Putamen (tissue), 1 donor: ENCODE measurements at regions not wholly inside any gene's neighbourhood (a gene's known extent, or its start where the extent isn't known, plus 50 kb on each side); places are given as distances from the start of the nearest gene placed in this dataset.
"Not testable (repeated sequence)": the region's sequence is repeated elsewhere in the genome, so short reads cannot be mapped to it uniquely, and the experiment has no call there.

Experiments
- DNase-seq: peaks from one replicate; pipeline ENCODE4 v3.0.0-alpha.2; 2016; ENCODE audit warnings: low spot score

DNA sequence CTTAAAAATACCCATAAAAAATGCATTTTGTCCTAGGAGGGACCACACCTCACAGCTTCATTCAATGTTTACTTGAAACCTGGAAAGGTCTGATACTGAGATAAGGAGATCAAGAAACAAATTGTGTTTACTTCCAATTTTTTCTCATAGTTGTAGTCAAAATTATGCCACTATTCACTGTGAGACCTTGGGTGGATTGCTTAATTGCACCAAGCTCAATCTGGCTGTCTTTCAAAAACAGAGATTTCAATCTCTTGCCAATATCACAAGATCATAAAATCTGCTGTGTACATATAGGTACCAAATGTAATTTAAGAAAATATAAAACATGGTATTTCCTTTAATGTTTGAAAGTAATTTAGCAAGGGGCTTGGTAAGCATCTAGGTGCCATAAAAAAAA, 186.4 kb upstream of the THBS1 start:
- no peak for DNase-seq

DNA sequence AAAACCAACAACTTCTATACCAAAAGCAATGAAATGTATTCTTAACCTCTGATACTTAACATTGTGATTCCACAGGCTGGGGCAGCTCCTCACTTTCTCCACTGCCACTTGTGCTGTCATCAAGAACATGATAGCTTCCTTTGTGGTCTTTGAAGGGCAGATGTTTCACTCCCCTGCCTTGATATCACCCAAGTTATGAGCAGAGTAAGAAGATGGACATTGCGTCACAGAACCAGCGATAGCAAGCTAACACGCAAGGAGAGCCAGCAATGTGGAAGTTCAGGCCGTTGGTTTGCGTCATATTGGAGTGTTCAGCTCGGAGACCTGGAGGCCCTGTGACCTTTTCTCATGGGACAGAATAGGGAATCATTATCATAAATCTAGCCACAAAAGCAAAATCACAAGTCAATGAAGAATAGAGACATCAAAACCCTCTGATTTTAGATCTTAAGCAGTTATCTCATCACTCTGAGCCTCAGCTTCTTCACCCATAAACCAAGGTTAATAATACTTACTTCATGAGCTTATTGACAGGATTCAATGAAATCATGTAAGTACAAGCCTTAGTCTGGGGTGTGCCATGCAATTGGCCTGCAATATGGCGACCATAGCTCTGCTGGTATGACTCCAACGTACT, 183.8 kb upstream of the THBS1 start:
- DNase-seq = no peak

DNA sequence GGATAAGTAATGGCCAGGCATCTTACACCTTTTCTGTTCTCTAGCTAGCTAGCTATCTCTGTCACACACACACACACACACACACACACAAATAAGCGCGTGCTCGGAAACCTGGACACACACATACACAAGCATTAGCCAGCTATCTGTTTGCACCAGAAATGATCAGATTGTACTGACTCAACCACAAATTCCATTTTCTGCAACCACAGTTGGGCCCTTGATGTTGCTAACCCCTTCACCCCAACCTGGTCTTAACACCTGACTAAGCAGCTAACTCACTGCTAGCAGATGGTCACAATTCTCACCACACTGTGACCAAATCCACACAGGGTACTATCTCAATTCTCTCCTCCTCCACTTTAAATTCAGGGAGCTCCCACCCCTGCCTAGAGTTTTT, 183.0 kb upstream of the THBS1 start:
- no peak for DNase-seq

DNA sequence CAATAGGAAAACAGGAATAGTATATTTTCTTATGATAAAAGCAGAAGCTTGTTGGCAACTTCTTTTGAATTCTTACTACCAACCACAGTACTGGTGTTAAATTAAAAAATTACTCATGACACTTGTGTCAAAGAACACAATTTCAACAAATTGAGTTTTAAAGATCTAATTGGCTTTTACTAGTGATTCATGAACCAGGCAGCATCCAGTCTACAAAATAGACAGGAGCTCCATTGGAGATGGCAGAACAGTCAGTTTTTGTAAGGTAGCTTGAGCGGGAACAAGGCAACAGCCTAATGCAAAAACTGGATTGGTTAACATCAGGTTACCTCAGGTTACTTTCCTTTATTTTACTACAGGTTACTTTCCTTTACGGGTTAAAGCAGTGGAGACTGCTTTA, 181.3 kb upstream of the THBS1 start:
- no peak for DNase-seq

DNA sequence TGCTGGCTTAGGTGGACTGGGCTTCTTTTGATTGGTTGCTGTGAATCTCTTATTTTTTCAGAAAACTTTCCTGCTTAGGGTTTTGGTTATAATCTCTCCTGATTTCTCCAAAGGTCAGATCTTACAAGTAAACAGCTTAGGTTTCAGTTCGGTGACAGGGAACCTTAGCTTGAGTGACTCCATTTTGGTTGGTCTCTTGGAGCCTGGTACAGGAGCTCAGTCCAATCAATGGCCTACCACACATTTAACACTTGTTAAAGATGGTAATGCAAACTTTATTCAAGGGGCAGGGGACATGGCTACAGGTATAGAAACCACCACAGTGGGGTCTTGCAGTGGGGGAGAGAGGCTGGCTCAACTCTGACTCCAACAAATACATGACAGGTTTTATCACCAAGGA, 180.9 kb upstream of the THBS1 start:
- no peak for DNase-seq

DNA sequence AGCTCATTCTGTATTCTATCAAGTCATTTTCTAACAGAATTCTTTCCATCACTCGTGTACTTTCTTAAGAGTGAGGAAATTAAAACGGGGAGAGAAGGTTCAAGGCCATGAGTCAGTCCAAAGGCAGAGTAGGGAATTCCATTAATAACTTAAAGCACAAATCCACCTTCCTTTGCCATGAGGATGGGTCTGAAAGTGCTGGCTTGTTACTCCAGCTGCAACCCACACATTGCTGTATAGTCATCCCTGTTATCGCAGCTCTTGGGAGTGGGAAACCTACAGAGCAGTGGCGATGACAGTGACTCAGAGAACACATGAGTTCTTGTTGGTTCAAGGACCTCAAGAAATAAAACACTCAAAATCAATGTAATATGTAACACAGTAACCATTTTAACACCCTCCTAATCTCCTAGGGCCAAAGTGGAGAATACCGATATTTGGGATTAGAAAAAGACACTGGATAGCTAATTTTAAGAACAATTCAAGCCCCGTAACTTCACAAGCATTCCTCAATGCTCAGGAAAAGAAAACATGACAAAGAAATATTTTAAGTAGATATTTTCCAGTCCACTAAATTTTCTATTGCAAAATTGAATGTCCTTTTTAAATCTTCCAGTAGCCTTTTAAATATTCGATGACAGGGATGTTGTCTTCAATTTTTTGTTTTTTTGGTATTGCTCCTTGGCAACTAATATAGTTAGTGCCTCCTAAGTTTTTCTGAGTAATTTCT, 179.9 kb upstream of the THBS1 start:
- no peak for DNase-seq

DNA sequence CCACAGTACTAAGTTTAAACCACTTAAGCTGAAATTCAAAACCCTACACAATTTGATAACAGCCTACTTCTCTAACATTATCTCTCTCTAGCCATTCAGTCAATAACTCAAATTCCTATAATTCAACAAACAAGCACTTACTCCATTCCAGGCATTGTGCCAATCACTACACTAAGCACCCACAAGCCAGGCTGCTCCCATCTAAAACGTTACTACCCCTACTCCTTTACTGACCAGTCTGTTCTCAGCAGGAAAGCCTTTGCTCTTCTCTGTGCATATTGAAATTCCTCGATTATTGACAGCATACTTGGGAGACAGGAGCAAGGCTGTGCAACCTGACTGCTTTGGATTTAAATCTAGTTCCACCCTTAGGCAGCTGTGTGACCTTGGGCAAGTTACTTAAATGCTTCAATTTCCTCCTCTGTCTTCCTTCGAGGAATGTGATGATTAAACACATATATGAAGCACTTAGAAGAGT, 177.2 kb upstream of the THBS1 start:
- DNase-seq = no peak

DNA sequence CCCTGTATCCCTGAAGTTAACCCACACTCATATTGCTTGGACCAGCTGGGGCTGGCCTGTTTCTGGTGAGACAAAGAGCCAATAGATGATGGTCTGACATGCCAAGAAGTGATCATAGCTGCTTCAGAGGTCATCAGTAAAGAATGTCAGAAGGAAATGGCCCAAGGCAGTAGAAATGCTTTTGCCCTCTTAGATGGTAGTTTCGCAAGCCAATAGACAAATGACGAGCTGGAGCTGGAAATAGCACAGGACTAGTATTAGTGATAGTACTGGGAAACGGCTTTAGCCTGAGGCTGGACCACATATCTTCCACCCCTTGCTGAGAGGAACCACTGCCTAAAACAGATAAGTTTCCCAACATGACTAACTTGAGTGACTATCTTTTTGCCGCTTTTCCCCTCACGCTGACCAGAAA, 176.1 kb upstream of the THBS1 start:
- DNase-seq = no peak

DNA sequence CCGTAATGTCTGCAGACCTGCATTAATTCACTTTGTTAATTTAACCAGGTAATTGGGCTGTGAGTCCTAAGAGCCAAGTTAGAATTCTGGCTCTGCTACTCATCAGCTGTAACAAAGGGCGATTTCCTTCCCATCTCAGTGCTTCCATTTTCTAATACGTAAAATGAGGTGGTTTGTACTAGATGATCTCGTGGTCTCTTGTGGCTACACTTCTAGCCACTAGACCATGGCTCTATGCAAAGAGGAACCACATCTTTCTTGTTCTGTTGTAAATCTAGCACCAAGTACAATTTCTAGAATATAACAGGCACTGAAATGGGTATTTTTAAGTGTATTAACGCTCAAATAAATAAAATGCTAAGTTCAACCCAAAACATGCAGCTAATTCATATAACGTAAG, 174.4 kb upstream of the THBS1 start:
- DNase-seq = no peak

DNA sequence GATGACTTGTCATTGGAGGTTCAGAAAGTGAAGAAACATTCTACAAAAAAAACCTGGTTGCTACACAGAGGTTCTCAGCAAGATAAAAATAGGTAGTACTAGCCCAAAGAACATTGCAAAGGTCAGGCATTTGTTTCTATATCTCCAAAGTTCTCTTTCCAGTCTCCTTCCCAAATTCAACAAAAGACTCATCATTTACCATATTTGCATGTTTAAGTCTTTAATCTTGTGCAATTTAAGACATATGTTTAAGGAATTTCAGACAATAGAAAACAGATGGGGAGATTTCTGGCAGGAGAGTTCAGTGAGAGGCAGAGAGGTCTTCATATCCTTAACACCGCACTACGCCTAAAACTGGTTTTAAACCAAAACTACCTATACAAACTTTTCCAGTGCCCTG, 173.8 kb upstream of the THBS1 start:
- no peak for DNase-seq

DNA sequence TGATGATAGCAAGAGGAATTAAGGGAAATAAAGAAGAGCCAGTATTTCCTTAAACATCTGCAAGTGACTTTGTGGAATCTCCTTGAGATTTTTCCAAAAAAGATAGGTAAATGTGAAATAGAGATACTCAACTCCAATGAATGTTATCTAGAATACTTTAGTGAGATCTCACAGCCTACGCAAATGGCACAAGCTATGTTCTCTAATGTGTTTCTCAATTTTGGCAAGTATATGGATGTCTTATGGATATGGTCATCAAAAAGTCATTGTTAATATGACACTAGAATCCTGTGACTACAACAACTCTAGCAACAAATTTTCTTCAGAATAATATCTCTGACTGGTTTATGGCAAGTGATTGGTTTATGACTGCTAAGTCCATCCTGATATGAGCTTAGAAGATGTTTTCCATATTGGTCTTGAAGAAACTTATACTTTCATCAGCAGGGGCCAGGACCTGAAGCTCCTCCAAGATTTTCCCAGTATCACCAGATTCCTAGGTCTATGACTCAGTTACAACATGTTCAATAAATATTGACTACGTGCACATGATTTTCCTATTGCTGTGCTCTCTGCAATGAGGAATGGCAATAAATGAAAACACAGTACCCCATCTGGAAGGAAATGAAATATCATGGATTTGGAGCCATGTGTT, 170.9 kb upstream of the THBS1 start:
- no peak for DNase-seq

DNA sequence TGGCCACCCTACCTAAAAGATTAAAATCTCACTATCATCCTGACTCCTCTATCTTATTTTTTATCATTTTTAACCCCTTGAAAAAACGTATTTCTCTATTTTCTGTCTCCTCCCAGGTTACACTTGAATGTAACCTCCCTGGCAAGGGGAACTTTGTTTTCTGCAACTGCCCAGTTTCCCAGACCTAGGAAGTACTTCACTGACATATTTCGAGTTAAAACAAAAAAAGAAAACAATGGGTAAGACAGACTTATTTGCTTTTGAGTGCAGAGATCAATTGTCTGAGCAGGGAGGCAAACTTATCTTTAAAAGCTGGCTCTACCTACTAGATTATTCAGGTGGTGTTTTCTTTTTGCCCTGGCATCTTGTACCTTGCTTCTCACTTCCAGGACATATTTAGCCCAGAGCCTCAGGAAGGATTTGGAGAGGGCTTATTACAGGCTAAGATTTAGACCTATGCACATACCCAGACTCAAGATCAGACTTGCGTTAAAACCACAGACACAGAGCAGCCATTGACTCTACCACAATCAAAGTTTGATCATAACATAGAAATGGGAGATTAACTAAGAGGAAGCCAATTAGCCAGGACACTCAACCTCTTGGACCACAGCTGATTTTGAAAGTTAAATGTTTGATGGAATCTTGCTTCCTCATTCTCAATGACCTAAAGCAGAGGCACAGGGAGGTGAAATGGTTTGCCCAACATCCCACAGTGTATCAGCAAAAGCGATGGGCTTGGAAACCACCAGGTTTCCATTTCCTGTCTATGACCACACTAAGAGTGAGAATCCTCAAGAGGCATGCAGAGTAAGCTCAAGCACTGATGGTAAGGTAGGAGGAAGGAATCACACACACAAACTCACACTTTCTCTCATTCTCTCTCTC, 169.5 kb upstream of the THBS1 start:
- DNase-seq = no peak

DNA sequence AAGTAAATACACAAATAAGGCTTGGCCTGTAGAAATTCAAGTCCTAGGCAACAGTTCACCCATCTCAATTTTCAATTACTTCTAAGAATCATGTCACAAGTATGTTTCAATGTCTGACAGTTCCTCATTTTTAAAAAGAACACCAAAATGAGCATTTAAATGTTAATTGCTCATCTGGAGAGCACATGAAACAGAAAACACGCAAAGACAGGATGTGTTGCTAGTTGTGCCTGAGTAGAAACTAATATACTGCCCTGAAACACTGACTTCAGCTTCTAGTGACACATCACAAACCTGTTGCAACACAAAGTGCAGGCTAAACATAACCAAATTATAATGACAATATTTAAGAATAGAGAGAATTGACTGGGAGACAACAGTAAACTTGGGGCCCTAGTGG, 167.3 kb upstream of the THBS1 start:
- no peak for DNase-seq

DNA sequence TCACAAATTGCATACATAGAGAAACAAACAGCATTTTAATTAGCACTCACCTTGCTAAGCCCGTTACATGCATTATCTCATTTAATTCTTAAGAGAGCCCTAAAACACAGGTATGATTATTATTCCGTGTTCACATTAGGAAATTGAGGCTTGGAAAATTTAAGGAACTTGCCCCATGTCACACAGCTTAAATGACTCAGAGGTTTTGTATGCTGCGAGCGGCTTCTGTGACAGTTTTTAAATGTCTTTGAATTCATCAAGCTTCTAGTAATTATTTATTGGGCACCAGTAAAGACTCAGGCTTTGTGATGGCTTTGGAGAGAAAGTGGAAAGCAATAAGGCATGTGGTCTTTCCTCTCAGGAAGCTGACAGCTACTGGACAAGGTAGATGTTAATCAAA, 166.7 kb upstream of the THBS1 start:
- DNase-seq = no peak

DNA sequence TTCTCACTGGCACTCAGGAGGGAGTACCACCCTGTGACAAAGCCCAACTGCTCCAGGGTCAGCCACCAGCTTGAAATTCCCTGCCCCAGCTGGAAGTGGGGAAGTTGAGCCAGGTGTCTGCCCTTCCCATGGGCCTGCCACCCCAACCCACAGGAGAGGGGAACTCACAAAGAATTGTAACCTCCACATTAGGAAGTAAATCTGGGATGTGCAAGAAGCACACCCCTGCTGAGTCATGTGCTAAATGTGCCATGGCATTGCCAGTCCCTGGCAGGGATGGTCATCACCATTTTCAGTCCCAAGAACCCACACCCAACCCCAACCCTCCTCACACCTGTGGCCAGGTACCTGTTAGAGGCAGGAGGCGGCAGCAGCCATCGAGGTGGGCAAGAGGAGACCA, 165.2 kb upstream of the THBS1 start:
- no peak for DNase-seq

DNA sequence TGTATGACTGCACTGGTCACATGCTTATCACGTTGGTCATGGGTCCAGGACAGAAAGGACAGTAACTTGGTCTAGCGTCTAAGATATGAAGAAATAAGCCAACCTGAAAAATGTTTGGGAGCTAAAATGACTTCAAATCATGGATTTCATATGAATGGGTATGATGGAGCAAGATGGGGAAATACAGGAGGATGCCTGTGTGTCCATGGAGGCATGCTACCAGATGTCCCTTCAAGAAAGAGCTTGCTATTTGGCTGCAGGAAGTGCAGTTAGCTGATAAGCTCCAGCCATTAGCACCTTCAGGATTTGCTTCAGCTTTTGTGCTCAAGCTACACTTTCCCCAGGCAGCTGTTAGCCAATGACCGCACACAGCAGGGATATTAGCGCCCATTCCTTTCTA, 164.6 kb upstream of the THBS1 start:
- no peak for DNase-seq

DNA sequence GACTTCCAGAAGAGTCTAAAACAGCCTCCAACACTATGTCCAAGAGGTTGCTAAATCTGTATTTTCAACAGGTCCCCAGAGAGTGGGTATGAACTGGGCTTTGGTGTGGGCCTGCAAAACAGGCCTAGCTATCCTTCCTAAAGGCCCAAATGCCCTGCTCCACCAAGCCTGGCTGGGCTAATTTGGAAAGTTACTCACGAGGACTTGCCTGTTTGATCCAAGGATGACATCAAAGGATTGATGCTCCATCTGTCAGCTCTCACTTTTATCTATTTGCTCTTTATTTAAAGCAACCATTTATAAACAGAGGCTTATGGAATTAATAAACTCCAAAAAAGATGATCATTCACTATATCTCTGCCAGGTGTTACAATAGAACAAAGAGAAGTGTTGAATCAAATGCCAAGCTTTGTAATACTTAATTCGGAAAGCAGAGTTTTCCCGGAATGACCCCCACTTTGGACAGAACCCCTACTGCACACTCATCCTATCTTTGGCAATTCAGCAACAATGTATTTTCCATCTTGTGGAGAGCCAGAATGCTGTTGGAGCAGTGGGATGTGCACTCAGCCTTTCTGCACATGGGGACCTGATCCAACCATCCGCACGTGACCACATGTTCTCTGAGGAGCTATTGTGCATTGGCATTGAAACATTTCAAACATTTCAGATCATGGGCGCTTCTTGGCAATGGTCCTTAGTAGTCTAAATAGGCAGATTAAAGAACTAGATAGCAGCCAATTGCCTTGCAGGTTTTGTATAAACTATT, 163.3 kb upstream of the THBS1 start:
- DNase-seq = no peak

DNA sequence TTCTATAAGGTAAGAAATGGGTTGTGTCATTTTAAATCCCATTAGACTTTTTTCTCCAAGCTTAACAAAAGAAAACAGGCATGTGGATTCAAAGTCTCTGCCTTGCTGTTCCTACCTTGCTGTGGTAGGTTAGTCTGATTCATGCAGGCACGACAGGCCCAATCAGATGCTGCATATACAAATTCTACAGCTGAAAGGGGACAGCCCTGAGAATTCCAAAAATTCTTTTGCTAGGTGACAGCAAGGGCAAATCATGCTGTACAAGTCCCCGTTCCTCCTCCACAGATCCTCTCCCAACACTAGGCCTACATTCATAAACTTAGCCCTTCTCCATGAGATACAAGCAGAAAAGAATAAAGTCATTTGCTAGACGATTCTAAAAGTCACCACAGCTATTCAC, 161.2 kb upstream of the THBS1 start:
- no peak for DNase-seq

DNA sequence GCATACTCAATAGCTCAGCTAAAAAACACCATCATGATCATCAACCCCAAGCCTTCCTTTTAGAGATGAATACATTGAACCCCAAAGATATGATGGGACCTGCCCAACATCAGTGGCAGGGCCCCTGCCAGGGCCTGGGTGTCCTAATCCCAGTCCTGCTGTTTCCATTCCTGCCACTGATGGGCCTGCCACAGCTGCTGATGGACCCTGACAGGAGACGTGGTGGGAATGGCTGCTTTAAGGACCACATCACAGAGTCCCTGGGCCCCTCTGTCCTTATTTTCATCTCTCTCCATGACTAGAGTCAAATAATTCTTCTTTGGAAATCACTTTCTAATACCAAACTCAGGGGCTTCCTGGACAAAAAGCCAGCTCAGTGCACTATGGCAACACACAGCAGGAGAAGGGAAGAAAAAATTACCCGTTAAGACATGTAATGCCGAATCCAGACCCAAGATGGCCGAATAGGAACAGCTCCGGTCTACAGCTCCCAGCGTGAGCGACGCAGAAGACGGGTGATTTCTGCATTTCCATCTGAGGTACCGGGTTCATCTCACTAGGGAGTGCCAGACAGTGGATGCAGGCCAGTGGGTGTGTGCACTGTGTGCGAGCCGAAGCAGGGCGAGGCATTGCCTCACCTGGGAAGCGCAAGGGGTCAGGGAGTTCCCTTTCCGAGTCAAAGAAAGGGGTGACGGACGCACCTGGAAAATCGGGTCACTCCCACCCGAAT, 160.6 kb upstream of the THBS1 start:
- not testable (repeated sequence) for DNase-seq

DNA sequence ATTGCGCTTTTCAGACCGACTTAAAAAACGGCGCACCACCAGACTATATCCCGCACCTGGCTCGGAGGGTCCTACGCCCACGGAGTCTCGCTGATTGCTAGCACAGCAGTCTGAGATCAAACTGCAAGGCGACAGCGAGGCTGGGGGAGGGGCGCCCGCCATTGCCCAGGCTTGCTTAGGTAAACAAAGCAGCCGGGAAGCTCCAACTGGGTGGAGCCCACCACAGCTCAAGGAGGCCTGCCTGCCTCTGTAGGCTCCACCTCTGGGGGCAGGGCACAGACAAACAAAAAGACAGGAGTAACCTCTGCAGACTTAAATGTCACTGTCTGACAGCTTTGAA, 160.1 kb upstream of the THBS1 start:
- DNase-seq = not testable (repeated sequence)
